H1 (cell line): ENCODE measurements at regions not wholly inside any gene's neighbourhood (a gene's known extent, or its start where the extent isn't known, plus 50 kb on each side); places are given as distances from the start of the nearest gene placed in this dataset.

ENCODE experiments used
- CTCF ChIA-PET: fragments of 300-600 bp; sonication (Branson Sonifier 250); formaldehyde crosslinking; loops from one replicate; lab custom pipeline; 2021; ENCODE audit not compliant: partially characterized antibody; lab: Charles Lee
- POLR2A ChIA-PET: fragments of 300-600 bp; sonication (Branson Sonifier 250); formaldehyde crosslinking; loops from one replicate; lab custom pipeline; 2021; ENCODE audit warnings: inconsistent platforms; ENCODE audit not compliant: partially characterized antibody; lab: Charles Lee
- DNase-seq, 2 experiments: peaks; one replicate each; pipeline versions ENCODE4 v3.0.0 to v3.0.0-alpha.2; 2010 to 2022; ENCODE audit warnings: low spot score in 2 of 2, low read depth in 1 of 2, mixed read lengths in 1 of 2
- FAIRE-seq: peaks from 2 replicates; lab custom pipeline; 2011; peaks lifted over from hg19 to GRCh38; lab: Jason Lieb, UNC
- H2AFZ ChIP-seq: 2 replicates; pipeline ENCODE4 v1.8.1; 2012; ENCODE audit warnings: low read length, inconsistent platforms
- H2AK5ac ChIP-seq: 2 replicates; pipeline ENCODE4 v1.6.1; 2013; ENCODE audit warnings: low read depth, low read length
- H2BK120ac ChIP-seq: replicated peaks from 2 replicates; pipeline ENCODE3; 2013; ENCODE audit warnings: low read depth, low read length, inconsistent platforms
- H2BK12ac ChIP-seq: 2 replicates; pipeline ENCODE4 v1.6.1; 2013; ENCODE audit warnings: low read depth, low read length
- H2BK15ac ChIP-seq: 2 replicates; pipeline ENCODE4 v1.6.1; 2013; ENCODE audit warnings: low read length
- H2BK20ac ChIP-seq: 2 replicates; pipeline ENCODE4 v1.6.1; 2013; ENCODE audit warnings: low read length
- H2BK5ac ChIP-seq: 2 replicates; pipeline ENCODE4 v1.6.1; 2013; ENCODE audit warnings: low read depth, low read length
- H3K14ac ChIP-seq: 2 replicates; pipeline ENCODE4 v1.6.1; 2013; ENCODE audit warnings: inconsistent platforms; ENCODE audit not compliant: insufficient read length
- H3K18ac ChIP-seq: 2 replicates; pipeline ENCODE4 v1.6.1; 2013; ENCODE audit warnings: low read length; ENCODE audit errors: extremely low read depth
- H3K23ac ChIP-seq: 2 replicates; pipeline ENCODE4 v1.6.1; 2013; ENCODE audit warnings: inconsistent platforms; ENCODE audit not compliant: insufficient read length
- H3K23me2 ChIP-seq: 2 replicates; pipeline ENCODE4 v1.6.1; 2013; ENCODE audit warnings: low read depth, low read length
- H3K27ac ChIP-seq: 2 replicates; pipeline ENCODE4 v1.6.1; 2011; ENCODE audit warnings: low read depth, low read length, inconsistent platforms
- H3K27me3 ChIP-seq, 4 experiments: replicated peaks in 1 of 4; 1 replicate in 1 of 4; 2 replicates in 3 of 4; pipeline versions ENCODE4 v1.6.1 to v1.8.1; 2011 to 2013; ENCODE audit warnings: low read length in 3 of 4, mild to moderate bottlenecking in 3 of 4, inconsistent platforms in 2 of 4, mixed read lengths in 2 of 4, moderate library complexity in 1 of 4; ENCODE audit not compliant: control insufficient read depth in 3 of 4, insufficient read depth in 3 of 4; ENCODE audit errors: extremely low read depth in 1 of 4
- H3K36me3 ChIP-seq, 4 experiments: 2 replicates each; pipeline versions ENCODE4 v1.6.1 to v1.8.1; 2011 to 2013; ENCODE audit warnings: mild to moderate bottlenecking in 4 of 4, low read length in 3 of 4, moderate library complexity in 2 of 4, control low read depth in 1 of 4, inconsistent platforms in 1 of 4; ENCODE audit not compliant: insufficient read depth in 4 of 4, control insufficient read depth in 2 of 4
- H3K4ac ChIP-seq: replicated peaks from 2 replicates; pipeline ENCODE3; 2013; ENCODE audit warnings: low read length, low read depth, mixed read lengths, inconsistent platforms; ENCODE audit not compliant: insufficient read length
- H3K4me1 ChIP-seq, 4 experiments: replicated peaks in 1 of 4; 1 replicate in 1 of 4; 2 replicates in 3 of 4; pipeline versions ENCODE4 v1.6.1 to v1.8.1; 2011 to 2013; ENCODE audit warnings: low read length in 3 of 4, inconsistent platforms in 2 of 4, mixed read lengths in 1 of 4; ENCODE audit not compliant: insufficient read depth in 4 of 4, control insufficient read depth in 3 of 4
- H3K4me2 ChIP-seq, 2 experiments: 2 replicates each; pipeline versions ENCODE4 v1.6.1 to v1.8.1; 2011 to 2013; ENCODE audit warnings: low read depth in 2 of 2, low read length in 2 of 2, control low read depth in 1 of 2, inconsistent platforms in 1 of 2, mild to moderate bottlenecking in 1 of 2; ENCODE audit not compliant: insufficient read depth in 1 of 2
- H3K4me3 ChIP-seq, 4 experiments: fragments of 200-600, 300-600 bp in 1 of 4; sonication (generic), shearing (Covaris generic), sonication (Bioruptor Twin) in 1 of 4; 2 replicates each; pipeline versions ENCODE4 v1.5.1 to v1.8.1; 2011 to 2016; ENCODE audit warnings: low read length in 4 of 4, low read depth in 3 of 4, control low read depth in 2 of 4, inconsistent platforms in 2 of 4, mild to moderate bottlenecking in 2 of 4, mixed read lengths in 1 of 4, moderate library complexity in 1 of 4; ENCODE audit not compliant: insufficient read depth in 2 of 4; ENCODE audit errors: extremely low read depth in 1 of 4
- H3K56ac ChIP-seq: replicated peaks from 2 replicates; pipeline ENCODE3; 2013; ENCODE audit warnings: low read depth, mild to moderate bottlenecking, mixed read lengths, low read length, inconsistent platforms; ENCODE audit not compliant: insufficient read length
- H3K79me1 ChIP-seq: 2 replicates; pipeline ENCODE4 v1.6.1; 2013; ENCODE audit warnings: low read depth, low read length, control low read depth
- H3K79me2 ChIP-seq, 2 experiments: 2 replicates each; pipeline versions ENCODE4 v1.6.1 to v1.8.1; 2012 to 2013; ENCODE audit warnings: low read length in 2 of 2, mild to moderate bottlenecking in 2 of 2, inconsistent platforms in 1 of 2; ENCODE audit not compliant: insufficient read depth in 2 of 2, control insufficient read depth in 1 of 2
- H3K9ac ChIP-seq, 4 experiments: replicated peaks in 1 of 4; 1 replicate in 1 of 4; 2 replicates in 3 of 4; pipeline versions ENCODE4 v1.6.1 to v1.8.1; 2011 to 2013; ENCODE audit warnings: low read depth in 3 of 4, low read length in 3 of 4, control low read depth in 2 of 4, mild to moderate bottlenecking in 2 of 4, moderate library complexity in 2 of 4, inconsistent platforms in 1 of 4; ENCODE audit errors: extremely low read depth in 1 of 4
- H3K9me3 ChIP-seq, 2 experiments: 2 replicates each; pipeline versions ENCODE4 v1.6.1 to v1.8.1; 2012 to 2013; ENCODE audit warnings: mild to moderate bottlenecking in 2 of 2, moderate library complexity in 2 of 2, control low read depth in 1 of 2, inconsistent platforms in 1 of 2, low read depth in 1 of 2, low read length in 1 of 2, mixed read lengths in 1 of 2; ENCODE audit not compliant: insufficient read depth in 2 of 2
- H4K20me1 ChIP-seq, 2 experiments: replicated peaks in 1 of 2; 2 replicates each; pipeline versions ENCODE3 to v1.8.1; 2011 to 2013; ENCODE audit warnings: inconsistent platforms in 2 of 2, low read length in 2 of 2, mild to moderate bottlenecking in 1 of 2; ENCODE audit not compliant: insufficient read depth in 2 of 2, control insufficient read depth in 1 of 2
- H4K5ac ChIP-seq: 2 replicates; pipeline ENCODE4 v1.6.1; 2013; ENCODE audit warnings: low read length, low read depth, mixed read lengths, inconsistent platforms; ENCODE audit not compliant: insufficient read length
- H4K8ac ChIP-seq: 2 replicates; pipeline ENCODE4 v1.8.0; 2013; ENCODE audit warnings: mild to moderate bottlenecking, moderate library complexity, low read length, inconsistent platforms; ENCODE audit not compliant: insufficient read depth; ENCODE audit errors: extremely low read depth
- H4K91ac ChIP-seq: replicated peaks from 2 replicates; pipeline ENCODE3; 2013; ENCODE audit warnings: low read length, mixed read lengths, inconsistent platforms; ENCODE audit not compliant: insufficient read length
- MAFK ChIP-seq: IDR thresholded peaks from 2 replicates; pipeline ENCODE4 v1.6.1; 2012; ENCODE audit warnings: low read depth, mild to moderate bottlenecking, improper control_type of control experiment, low read length
- SRF ChIP-seq: IDR thresholded peaks from 2 replicates; pipeline ENCODE4 v1.6.1; 2011; ENCODE audit warnings: mild to moderate bottlenecking, low read depth, low read length, moderate library complexity
- WGBS, 2 experiments: shearing (Covaris generic) in 1 of 2; methylation state at CpG; one replicate each; pipeline versions ENCODE4 v1.1.6 to v1.1.7; 2013 to 2015; ENCODE audit warnings: low lambda C conversion rate in 2 of 2, mixed read lengths in 2 of 2, inconsistent platforms in 1 of 2, low coverage in 1 of 2, missing lambda C conversion rate in 1 of 2; ENCODE audit not compliant: insufficient replicate concordance in 2 of 2, insufficient coverage in 1 of 2, insufficient read length in 1 of 2; ENCODE audit errors: extremely low coverage in 1 of 2, missing lambda C conversion rate in 1 of 2; 5-methylcytosine and 5-hydroxymethylcytosine counted together

DNA sequence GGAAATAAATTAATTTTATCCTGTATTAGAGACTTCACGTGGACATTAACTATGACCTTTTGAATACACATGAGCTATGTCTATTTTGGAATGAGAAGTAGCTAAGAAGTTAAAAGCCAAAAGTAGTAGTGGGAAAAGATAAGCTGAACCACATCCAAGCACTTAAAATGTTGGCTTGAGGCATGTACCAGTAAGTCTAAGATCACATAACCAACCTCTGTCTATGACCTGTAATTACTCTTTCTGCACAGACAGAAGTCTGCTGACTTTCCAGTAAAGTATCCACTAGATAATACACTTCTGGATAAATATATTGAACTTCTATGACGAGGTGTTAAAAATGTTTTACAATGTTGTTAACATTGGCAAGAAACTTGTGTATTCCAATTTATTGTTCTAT lies 68.7 kb downstream of the LIG4 start:
- Histone ChIP-seq H3K56ac (no peak overlapping the region), H3K9ac (no peak overlapping the region), H4K20me1 (no peaks in the 10 kb centered on the region), H2BK5ac (no peak overlapping the region), H4K8ac (no peak overlapping the region), H3K79me2 (no peaks in the 10 kb centered on the region), H3K23ac (no peak overlapping the region), H3K9me3 (no peaks in the 10 kb centered on the region; a peak in 1 of 4 replicates), H3K14ac (no peak overlapping the region), H3K4me2 (no peak overlapping the region), H3K4ac (no peak overlapping the region), H3K36me3 (no peaks in the 10 kb centered on the region), H2AK5ac (no peak overlapping the region), H3K27ac (no peak overlapping the region), H3K27me3 (no peaks in the 10 kb centered on the region), H2BK12ac (no peak overlapping the region), H3K18ac (no peak overlapping the region), H2BK120ac (no peak overlapping the region), H2BK20ac (no peak overlapping the region), H3K79me1 (no peaks in the 10 kb centered on the region), H4K5ac (no peak overlapping the region), H2BK15ac (no peak overlapping the region), H3K4me3 (no peak overlapping the region), H3K23me2 (no peaks in the 10 kb centered on the region), H4K91ac (no peak overlapping the region), H2AFZ (no peak overlapping the region), H3K4me1 (no peaks in the 10 kb centered on the region)
- ChIA-PET POLR2A (no interaction called here), CTCF (interaction anchor here (0.6 to 10.0 kb wide), 5 partner anchors 8 to 499 kb away, joined by 3 to 79 read pairs (median 3); no protein-coding TSS in a partner anchor)
- TF ChIP-seq SRF (no peak), MAFK (no peak)
- no peak for DNase-seq
- FAIRE-seq: no peak
- 91% methylated on average over 2 of the region's 2 CpGs; no CpG with 5 or more reads in 1 of the 2 experiments for WGBS, 2 experiments
